Endodermal cell (in vitro differentiated cells): ENCODE measurements at regions not wholly inside any gene's neighbourhood (a gene's known extent, or its start where the extent isn't known, plus 50 kb on each side); places are given as distances from the start of the nearest gene placed in this dataset.

Experiments used
- DNase-seq: peaks from one replicate; pipeline ENCODE4 v3.0.0-alpha.2; 2017
- H3K27ac ChIP-seq: 2 replicates; pipeline ENCODE4 v1.5.1; 2013; ENCODE audit warnings: mild to moderate bottlenecking, low read depth, low read length, moderate library complexity
- H3K27me3 ChIP-seq: 2 replicates; pipeline ENCODE4 v1.6.1; 2013; ENCODE audit warnings: mild to moderate bottlenecking, low read length, moderate library complexity; ENCODE audit not compliant: insufficient read depth, control insufficient read depth, poor library complexity, severe bottlenecking
- H3K36me3 ChIP-seq: 2 replicates; pipeline ENCODE4 v1.7.0; 2013; ENCODE audit warnings: mild to moderate bottlenecking, low read length, moderate library complexity; ENCODE audit not compliant: control insufficient read depth, insufficient read depth
- H3K4me1 ChIP-seq: one replicate; pipeline ENCODE4 v1.7.0; 2013; ENCODE audit warnings: low read length; ENCODE audit not compliant: control insufficient read depth, insufficient read depth
- H3K4me3 ChIP-seq: 2 replicates; pipeline ENCODE4 v1.5.1; 2013; ENCODE audit warnings: mild to moderate bottlenecking, low read length, moderate library complexity
- H3K9ac ChIP-seq: 2 replicates; pipeline ENCODE4 v1.6.1; 2013; ENCODE audit warnings: mild to moderate bottlenecking, low read length, moderate library complexity; ENCODE audit not compliant: poor library complexity, severe bottlenecking; ENCODE audit errors: extremely low read depth
- H3K9me3 ChIP-seq: 2 replicates; pipeline ENCODE4 v1.6.1; 2013; ENCODE audit warnings: mild to moderate bottlenecking, low read length, moderate library complexity; ENCODE audit not compliant: control insufficient read depth
- H3K27ac Mint-ChIP-seq: 2 replicates; pipeline ENCODE4 v1.8.0; 2020; ENCODE audit warnings: mixed read lengths
- H3K27me3 Mint-ChIP-seq: 2 replicates; pipeline ENCODE4 v1.8.0; 2021; ENCODE audit warnings: mild to moderate bottlenecking, mixed read lengths; ENCODE audit not compliant: insufficient read depth
- H3K36me3 Mint-ChIP-seq: 2 replicates; pipeline ENCODE4 v1.8.0; 2020; ENCODE audit warnings: low read depth, mixed read lengths
- H3K4me1 Mint-ChIP-seq: 2 replicates; pipeline ENCODE4 v1.8.0; 2020; ENCODE audit warnings: mixed read lengths
- H3K4me3 Mint-ChIP-seq: 2 replicates; pipeline ENCODE4 v1.8.0; 2020; ENCODE audit warnings: mild to moderate bottlenecking, moderate library complexity, mixed read lengths
- H3K9me3 Mint-ChIP-seq: 2 replicates; pipeline ENCODE4 v1.8.0; 2020; ENCODE audit warnings: mild to moderate bottlenecking, mixed read lengths
- WGBS, 2 experiments: methylation state at CpG; one replicate each; pipeline versions ENCODE4 v1.1.5 to v1.1.7; 2013; ENCODE audit warnings: missing lambda C conversion rate in 2 of 2, mixed read lengths in 1 of 2; ENCODE audit not compliant: insufficient coverage in 1 of 2, insufficient read length in 1 of 2; 5-methylcytosine and 5-hydroxymethylcytosine counted together
- TF ChIP-seq, protein P1 (sequence below): fragments of 200-600 bp; sonication (generic); conservative IDR thresholded peaks from 2 replicates; pipeline ENCODE4 v1.5.0; 2021; ENCODE audit warnings: antibody characterized with exemption, mild to moderate bottlenecking

DNA sequence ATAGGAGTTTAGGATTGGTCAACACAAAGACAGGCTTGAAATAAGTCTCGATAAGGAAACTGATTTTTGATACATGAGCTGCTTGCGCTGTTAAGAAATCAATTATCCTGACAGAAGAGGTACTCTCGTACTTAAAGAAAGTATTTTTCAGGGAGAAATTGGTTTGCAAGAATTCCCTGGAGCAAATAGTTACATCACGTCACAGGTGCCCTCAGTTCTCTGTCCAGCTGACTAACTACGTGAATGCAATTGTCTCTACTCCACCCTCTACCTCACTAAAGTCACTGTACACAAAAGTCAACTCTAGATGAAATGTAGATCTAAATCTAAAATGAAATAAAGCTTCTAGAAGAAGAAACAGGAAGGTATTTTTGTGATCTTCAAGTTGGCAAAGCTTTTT lies 130.6 kb upstream of the KCNJ16 start:
- H3K27me3 Mint-ChIP-seq = no peaks in the 10 kb centered on the region
- peaks cover 3% of the 10 kb centered on the region for H3K4me1 Mint-ChIP-seq
- Histone ChIP-seq H3K9me3 (no peaks in the 10 kb centered on the region), H3K27ac (no peak overlapping the region), H3K4me3 (no peak overlapping the region), H3K36me3 (no peaks in the 10 kb centered on the region), H3K4me1 (no peaks in the 10 kb centered on the region), H3K27me3 (peaks cover 5% of the 10 kb centered on the region), H3K9ac (no peak overlapping the region)
- H3K4me3 Mint-ChIP-seq = no peak overlapping the region
- no peak for DNase-seq
- H3K9me3 Mint-ChIP-seq = no peaks in the 10 kb centered on the region
- WGBS, 2 experiments = 92 to 96% methylated on average over 2 to 5 of the region's 5 CpGs
- H3K27ac Mint-ChIP-seq = no peak overlapping the region
- no peaks in the 10 kb centered on the region for H3K36me3 Mint-ChIP-seq
- TF ChIP-seq, protein P1, sequence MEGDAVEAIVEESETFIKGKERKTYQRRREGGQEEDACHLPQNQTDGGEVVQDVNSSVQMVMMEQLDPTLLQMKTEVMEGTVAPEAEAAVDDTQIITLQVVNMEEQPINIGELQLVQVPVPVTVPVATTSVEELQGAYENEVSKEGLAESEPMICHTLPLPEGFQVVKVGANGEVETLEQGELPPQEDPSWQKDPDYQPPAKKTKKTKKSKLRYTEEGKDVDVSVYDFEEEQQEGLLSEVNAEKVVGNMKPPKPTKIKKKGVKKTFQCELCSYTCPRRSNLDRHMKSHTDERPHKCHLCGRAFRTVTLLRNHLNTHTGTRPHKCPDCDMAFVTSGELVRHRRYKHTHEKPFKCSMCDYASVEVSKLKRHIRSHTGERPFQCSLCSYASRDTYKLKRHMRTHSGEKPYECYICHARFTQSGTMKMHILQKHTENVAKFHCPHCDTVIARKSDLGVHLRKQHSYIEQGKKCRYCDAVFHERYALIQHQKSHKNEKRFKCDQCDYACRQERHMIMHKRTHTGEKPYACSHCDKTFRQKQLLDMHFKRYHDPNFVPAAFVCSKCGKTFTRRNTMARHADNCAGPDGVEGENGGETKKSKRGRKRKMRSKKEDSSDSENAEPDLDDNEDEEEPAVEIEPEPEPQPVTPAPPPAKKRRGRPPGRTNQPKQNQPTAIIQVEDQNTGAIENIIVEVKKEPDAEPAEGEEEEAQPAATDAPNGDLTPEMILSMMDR = no peak

DNA sequence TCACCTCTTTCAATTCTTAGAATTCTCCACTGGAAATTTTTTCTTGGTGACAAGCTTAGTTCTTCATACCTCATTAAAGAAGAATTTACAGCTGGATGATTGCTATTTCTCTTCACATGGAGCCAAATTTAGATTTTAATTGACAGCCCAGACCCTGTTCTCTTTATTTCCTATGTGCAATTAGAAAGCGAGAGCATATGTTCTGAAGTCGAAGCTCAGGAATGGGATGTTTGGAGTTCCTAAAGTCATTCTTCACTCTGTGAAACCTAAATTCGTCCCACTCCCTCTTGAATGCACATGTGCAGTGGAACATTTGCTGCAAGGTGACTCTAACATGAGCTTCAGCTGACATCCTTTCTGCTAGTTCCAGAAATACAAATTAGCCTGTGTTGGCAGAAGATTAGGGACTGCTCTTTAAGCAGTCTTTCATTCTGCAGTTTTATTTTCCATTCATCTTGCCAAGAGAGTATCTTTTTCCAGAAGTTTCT lies 129.3 kb upstream of the KCNJ16 start:
- TF ChIP-seq, protein P1 = no peak
- no peaks in the 10 kb centered on the region for H3K36me3 ChIP-seq
- H3K9me3 ChIP-seq = no peaks in the 10 kb centered on the region
- no peak overlapping the region for H3K27ac Mint-ChIP-seq
- WGBS, 2 experiments = 89 to 100% methylated on average over 2 to 3 of the region's 3 CpGs
- H3K9me3 Mint-ChIP-seq = no peaks in the 10 kb centered on the region
- peaks cover 5% of the 10 kb centered on the region for H3K27me3 ChIP-seq
- H3K4me3 ChIP-seq = no peak overlapping the region
- DNase-seq = no peak
- no peak overlapping the region for H3K4me3 Mint-ChIP-seq
- no peak overlapping the region for H3K27ac ChIP-seq
- H3K4me1 Mint-ChIP-seq = peaks cover 4% of the 10 kb centered on the region
- no peaks in the 10 kb centered on the region for H3K27me3 Mint-ChIP-seq
- H3K4me1 ChIP-seq = peaks cover 2% of the 10 kb centered on the region
- no peak overlapping the region for H3K9ac ChIP-seq
- no peaks in the 10 kb centered on the region for H3K36me3 Mint-ChIP-seq

DNA sequence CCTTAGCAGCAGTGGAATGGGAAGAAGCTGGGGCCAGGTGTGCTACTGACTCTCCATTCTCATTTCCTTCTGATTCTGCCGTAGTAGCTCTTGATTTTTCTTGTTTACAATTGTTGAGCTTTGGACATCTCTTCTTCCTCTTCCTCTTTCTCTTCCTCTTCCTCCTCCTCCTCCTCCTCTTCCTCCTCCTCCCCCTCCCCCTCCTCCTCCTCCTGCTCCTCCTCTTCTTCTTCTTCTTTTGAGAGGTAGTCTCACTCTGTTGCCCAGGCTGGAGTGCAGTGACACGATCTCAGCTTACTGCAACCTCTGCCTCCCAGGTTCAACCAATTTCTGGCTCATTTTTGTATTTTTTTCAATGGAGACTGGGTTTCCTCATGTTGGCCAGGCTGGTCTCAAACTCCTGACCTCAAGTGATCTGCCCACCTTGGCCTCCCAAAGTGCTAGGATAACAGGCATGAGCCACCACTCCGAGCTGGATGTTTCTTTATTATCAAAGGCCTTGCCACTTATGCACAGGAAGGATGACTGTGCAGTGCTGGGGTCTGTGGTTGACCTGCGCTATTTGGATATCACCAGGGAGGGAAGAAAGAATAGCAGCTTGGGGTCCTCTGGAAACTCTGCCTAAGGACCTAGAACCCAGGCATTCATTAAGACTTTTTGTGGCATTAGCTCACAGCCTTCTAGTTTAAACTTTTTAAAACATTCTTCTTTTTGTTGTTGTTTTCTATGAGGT lies 127.8 kb upstream of the KCNJ16 start:
- no peak overlapping the region for H3K4me3 Mint-ChIP-seq
- no peaks in the 10 kb centered on the region for H3K9me3 ChIP-seq
- no peak overlapping the region for H3K27ac Mint-ChIP-seq
- H3K4me1 Mint-ChIP-seq = peaks cover 8% of the 10 kb centered on the region
- DNase-seq = no peak
- no peaks in the 10 kb centered on the region for H3K27me3 Mint-ChIP-seq
- TF ChIP-seq, protein P1 = no peak
- H3K36me3 ChIP-seq = no peaks in the 10 kb centered on the region
- no peak overlapping the region for H3K4me3 ChIP-seq
- 79 to 90% methylated on average over 3 to 4 of the region's 4 CpGs for WGBS, 2 experiments
- H3K4me1 ChIP-seq = peaks cover 2% of the 10 kb centered on the region
- H3K36me3 Mint-ChIP-seq = no peaks in the 10 kb centered on the region
- no peak overlapping the region for H3K27ac ChIP-seq
- H3K9me3 Mint-ChIP-seq = no peaks in the 10 kb centered on the region
- H3K27me3 ChIP-seq = peaks cover 5% of the 10 kb centered on the region
- no peak overlapping the region for H3K9ac ChIP-seq
